HG03103 (cell line): ENCODE measurements at regions not wholly inside any gene's neighbourhood (a gene's known extent, or its start where the extent isn't known, plus 50 kb on each side); places are given as distances from the start of the nearest gene placed in this dataset.
"Not testable (repeated sequence)": the region's sequence is repeated elsewhere in the genome, so short reads cannot be mapped to it uniquely, and the experiment has no call there.

Experiments used
- ATAC-seq: cut with Tn5 transposase; IDR thresholded peaks from one replicate; pipeline ENCODE4 v1.9.1; 2021; ENCODE audit warnings: low read depth; ENCODE audit not compliant: unreplicated experiment

GRCh38 chr1:95297906-95298305 is 63.9 kb downstream of the RWDD3 start:
- ATAC-seq: not testable (repeated sequence)

GRCh38 chr1:95301091-95301490 is 67.1 kb downstream of the RWDD3 start:
- no peak for ATAC-seq

GRCh38 chr1:95301614-95302013 is 67.6 kb downstream of the RWDD3 start:
- ATAC-seq: no peak

- ATAC-seq: no peak
These were observed 70.8 kb downstream of the RWDD3 start for GRCh38 chr1:95304803-95305202.

- ATAC-seq: no peak
These were observed 74.4 kb downstream of the RWDD3 start for GRCh38 chr1:95308276-95309030.

GRCh38 chr1:95309031-95309471 is 75.0 kb downstream of the RWDD3 start:
- ATAC-seq: no peak

- no peak for ATAC-seq
These were observed 77.0 kb downstream of the RWDD3 start for GRCh38 chr1:95311014-95311413.

- no peak for ATAC-seq
These were observed 77.8 kb downstream of the RWDD3 start for GRCh38 chr1:95311762-95312161.

GRCh38 chr1:95312181-95312580 is 78.2 kb downstream of the RWDD3 start:
- ATAC-seq: no peak

- ATAC-seq: no peak
These were observed 79.5 kb downstream of the RWDD3 start for GRCh38 chr1:95313527-95313926.

GRCh38 chr1:95321531-95321930 is 87.5 kb downstream of the RWDD3 start:
- no peak for ATAC-seq

- no peak for ATAC-seq
These were observed 89.1 kb downstream of the RWDD3 start for GRCh38 chr1:95323123-95323522.

GRCh38 chr1:95325349-95325748 is 91.3 kb downstream of the RWDD3 start:
- no peak for ATAC-seq

GRCh38 chr1:95326023-95326422 is 92.0 kb downstream of the RWDD3 start:
- no peak for ATAC-seq

- no peak for ATAC-seq
These were observed 98.7 kb downstream of the RWDD3 start for GRCh38 chr1:95332754-95333153.

GRCh38 chr1:95339377-95339776 is 105.4 kb downstream of the RWDD3 start:
- ATAC-seq: no peak

GRCh38 chr1:95340061-95340460 is 106.1 kb downstream of the RWDD3 start:
- no peak for ATAC-seq

GRCh38 chr1:95352767-95353166 is 118.8 kb downstream of the RWDD3 start:
- no peak for ATAC-seq

- no peak for ATAC-seq
These were observed 119.2 kb downstream of the RWDD3 start for GRCh38 chr1:95353194-95353593.

GRCh38 chr1:95364546-95364945 is 130.5 kb downstream of the RWDD3 start:
- ATAC-seq: no peak

- ATAC-seq: no peak
These were observed 132.5 kb downstream of the RWDD3 start for GRCh38 chr1:95366498-95366897.

- no peak for ATAC-seq
These were observed 134.2 kb downstream of the RWDD3 start for GRCh38 chr1:95368178-95368577.
